Neural cell (in vitro differentiated cells): ENCODE measurements at regions not wholly inside any gene's neighbourhood (a gene's known extent, or its start where the extent isn't known, plus 50 kb on each side); places are given as distances from the start of the nearest gene placed in this dataset.

Experiments
- H2AFZ ChIP-seq: fragments of 200-600, 300-800 bp; sonication (generic), shearing (Covaris generic); 2 replicates; pipeline ENCODE4 v1.6.0; 2014; ENCODE audit warnings: low read depth, mild to moderate bottlenecking, antibody characterized with exemption, low read length, moderate library complexity
- H3F3A ChIP-seq: fragments of 200-600 bp; shearing (Covaris generic); 2 replicates; pipeline ENCODE4 v1.6.1; 2016; ENCODE audit warnings: mild to moderate bottlenecking, moderate library complexity, mixed read lengths, antibody characterized with exemption, low read length; ENCODE audit not compliant: insufficient read depth, poor library complexity, severe bottlenecking
- H3K27ac ChIP-seq: fragments of 200-600, 300-800 bp; sonication (generic), shearing (Covaris generic); 2 replicates; pipeline ENCODE4 v1.5.1; 2014; ENCODE audit warnings: mild to moderate bottlenecking, low read length, moderate library complexity
- H3K27me3 ChIP-seq: fragments of 300-800, 200-600 bp; sonication (generic), shearing (Covaris generic); 2 replicates; pipeline ENCODE4 v1.6.0; 2014; ENCODE audit warnings: mild to moderate bottlenecking, low read depth, low read length, moderate library complexity; ENCODE audit not compliant: insufficient read depth
- H3K36me3 ChIP-seq: fragments of 300-800, 200-600 bp; sonication (generic), shearing (Covaris generic); 2 replicates; pipeline ENCODE4 v1.5.1; 2014; ENCODE audit warnings: mild to moderate bottlenecking, antibody characterized with exemption, low read length, moderate library complexity; ENCODE audit not compliant: insufficient read depth
- H3K4me2 ChIP-seq: fragments of 300-800, 200-600 bp; sonication (generic), shearing (Covaris generic); 2 replicates; pipeline ENCODE4 v1.6.0; 2014; ENCODE audit warnings: mild to moderate bottlenecking, low read length
- H3K4me3 ChIP-seq: fragments of 300-800, 200-600 bp; sonication (generic), shearing (Covaris generic); 2 replicates; pipeline ENCODE4 v1.5.1; 2014; ENCODE audit warnings: mild to moderate bottlenecking, low read length, moderate library complexity
- H3K79me2 ChIP-seq: fragments of 200-600 bp; shearing (Covaris generic); replicated peaks from 2 replicates; pipeline ENCODE4 v1.6.0; 2014; ENCODE audit warnings: mild to moderate bottlenecking, low read length, moderate library complexity; ENCODE audit not compliant: insufficient read depth
- H3K9ac ChIP-seq: fragments of 300-800, 200-600 bp; sonication (generic), shearing (Covaris generic); 2 replicates; pipeline ENCODE4 v1.6.1; 2016; ENCODE audit warnings: mild to moderate bottlenecking, low read length, mixed read lengths
- H3K9me2 ChIP-seq: fragments of 200-600 bp; shearing (Covaris generic); 2 replicates; pipeline ENCODE4 v1.6.1; 2016; ENCODE audit warnings: mild to moderate bottlenecking, low read length, mixed read lengths; ENCODE audit not compliant: insufficient read depth
- H3K9me3 ChIP-seq: fragments of 200-600, 300-800 bp; sonication (generic), shearing (Covaris generic); 2 replicates; pipeline ENCODE4 v1.6.1; 2016; ENCODE audit warnings: mild to moderate bottlenecking, mixed run types, low read length, moderate library complexity, mixed read lengths
- H4K20me1 ChIP-seq: fragments of 200-600 bp; shearing (Covaris generic); 2 replicates; pipeline ENCODE4 v1.6.1; 2016; ENCODE audit warnings: mild to moderate bottlenecking, mixed run types; ENCODE audit not compliant: insufficient read depth
- CTCF ChIP-seq: fragments of 450-650 bp; IDR thresholded peaks from 2 replicates; pipeline ENCODE4 v1.5.1; 2014; ENCODE audit warnings: antibody characterized with exemption, mild to moderate bottlenecking, moderate library complexity; ENCODE audit not compliant: poor library complexity, severe bottlenecking
- EP300 ChIP-seq: fragments of 450-650 bp; conservative IDR thresholded peaks from 2 replicates; pipeline ENCODE4 v1.6.1; 2014; ENCODE audit warnings: antibody characterized with exemption, mild to moderate bottlenecking, moderate library complexity; ENCODE audit not compliant: poor library complexity, severe bottlenecking
- EZH2 ChIP-seq: fragments of 200-600, 300-800 bp; shearing (Covaris generic), sonication (generic); IDR thresholded peaks from 2 replicates; pipeline ENCODE4 v1.6.1; 2014; ENCODE audit warnings: antibody characterized with exemption, low read length, borderline replicate concordance, mild to moderate bottlenecking; ENCODE audit not compliant: insufficient read depth, poor library complexity, severe bottlenecking
- MXI1 ChIP-seq: fragments of 450-650 bp; conservative IDR thresholded peaks from 2 replicates; pipeline ENCODE4 v1.6.1; 2014; ENCODE audit warnings: antibody characterized with exemption, mild to moderate bottlenecking; ENCODE audit not compliant: poor library complexity, severe bottlenecking
- POLR2AphosphoS5 ChIP-seq: IDR thresholded peaks from 2 replicates; pipeline ENCODE4 v1.6.1; 2012
- RAD21 ChIP-seq: fragments of 450-650 bp; conservative IDR thresholded peaks from 2 replicates; pipeline ENCODE4 v1.6.1; 2014; ENCODE audit warnings: antibody characterized with exemption, mild to moderate bottlenecking, moderate library complexity
- SMC3 ChIP-seq: fragments of 450-650 bp; conservative IDR thresholded peaks from 2 replicates; pipeline ENCODE4 v1.6.1; 2014; ENCODE audit warnings: antibody characterized with exemption, mild to moderate bottlenecking, moderate library complexity; ENCODE audit not compliant: poor library complexity
- TAF1 ChIP-seq: IDR thresholded peaks from 2 replicates; pipeline ENCODE4 v1.6.1; 2012; ENCODE audit warnings: low read depth
- TF ChIP-seq, protein P1 (sequence below): IDR thresholded peaks from 2 replicates; pipeline ENCODE4 v1.6.1; 2012; ENCODE audit warnings: borderline replicate concordance

- Histone ChIP-seq H3K9ac (no peak overlapping the region), H3K36me3 (no peaks in the 10 kb centered on the region), H4K20me1 (no peaks in the 10 kb centered on the region), H3K79me2 (no peaks in the 10 kb centered on the region), H3K27me3 (no peaks in the 10 kb centered on the region), H3F3A (no peaks in the 10 kb centered on the region), H3K9me3 (no peaks in the 10 kb centered on the region), H3K27ac (no peak overlapping the region), H3K4me3 (no peak overlapping the region), H3K9me2 (no peaks in the 10 kb centered on the region), H2AFZ (no peak overlapping the region), H3K4me2 (no peak overlapping the region)
- TF ChIP-seq RAD21 (no peak), EP300 (no peak), POLR2AphosphoS5 (no peak), CTCF (no peak), EZH2 (no peak)
- TF ChIP-seq, protein P1, sequence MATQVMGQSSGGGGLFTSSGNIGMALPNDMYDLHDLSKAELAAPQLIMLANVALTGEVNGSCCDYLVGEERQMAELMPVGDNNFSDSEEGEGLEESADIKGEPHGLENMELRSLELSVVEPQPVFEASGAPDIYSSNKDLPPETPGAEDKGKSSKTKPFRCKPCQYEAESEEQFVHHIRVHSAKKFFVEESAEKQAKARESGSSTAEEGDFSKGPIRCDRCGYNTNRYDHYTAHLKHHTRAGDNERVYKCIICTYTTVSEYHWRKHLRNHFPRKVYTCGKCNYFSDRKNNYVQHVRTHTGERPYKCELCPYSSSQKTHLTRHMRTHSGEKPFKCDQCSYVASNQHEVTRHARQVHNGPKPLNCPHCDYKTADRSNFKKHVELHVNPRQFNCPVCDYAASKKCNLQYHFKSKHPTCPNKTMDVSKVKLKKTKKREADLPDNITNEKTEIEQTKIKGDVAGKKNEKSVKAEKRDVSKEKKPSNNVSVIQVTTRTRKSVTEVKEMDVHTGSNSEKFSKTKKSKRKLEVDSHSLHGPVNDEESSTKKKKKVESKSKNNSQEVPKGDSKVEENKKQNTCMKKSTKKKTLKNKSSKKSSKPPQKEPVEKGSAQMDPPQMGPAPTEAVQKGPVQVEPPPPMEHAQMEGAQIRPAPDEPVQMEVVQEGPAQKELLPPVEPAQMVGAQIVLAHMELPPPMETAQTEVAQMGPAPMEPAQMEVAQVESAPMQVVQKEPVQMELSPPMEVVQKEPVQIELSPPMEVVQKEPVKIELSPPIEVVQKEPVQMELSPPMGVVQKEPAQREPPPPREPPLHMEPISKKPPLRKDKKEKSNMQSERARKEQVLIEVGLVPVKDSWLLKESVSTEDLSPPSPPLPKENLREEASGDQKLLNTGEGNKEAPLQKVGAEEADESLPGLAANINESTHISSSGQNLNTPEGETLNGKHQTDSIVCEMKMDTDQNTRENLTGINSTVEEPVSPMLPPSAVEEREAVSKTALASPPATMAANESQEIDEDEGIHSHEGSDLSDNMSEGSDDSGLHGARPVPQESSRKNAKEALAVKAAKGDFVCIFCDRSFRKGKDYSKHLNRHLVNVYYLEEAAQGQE = no peak
These were observed 166.0 kb upstream of the LPP start for GRCh38 chr3:187987924-187988323.

GRCh38 chr3:187989575-187990153 is 164.3 kb upstream of the LPP start:
- Histone ChIP-seq H3K79me2 (no peaks in the 10 kb centered on the region), H3K4me3 (no peak overlapping the region), H3K4me2 (no peak overlapping the region), H3F3A (no peaks in the 10 kb centered on the region), H4K20me1 (no peaks in the 10 kb centered on the region), H3K9me3 (no peaks in the 10 kb centered on the region), H3K27me3 (no peaks in the 10 kb centered on the region), H3K27ac (no peak overlapping the region), H3K9me2 (no peaks in the 10 kb centered on the region), H2AFZ (no peak overlapping the region), H3K36me3 (no peaks in the 10 kb centered on the region), H3K9ac (no peak overlapping the region)
- TF ChIP-seq EZH2 = no peak
- no peak for TF ChIP-seq CTCF
- TF ChIP-seq, protein P1 = no peak
- no peak for TF ChIP-seq TAF1
- TF ChIP-seq MXI1 = no peak
- TF ChIP-seq RAD21 = no peak
- TF ChIP-seq POLR2AphosphoS5 = no peak
- no peak for TF ChIP-seq SMC3
- TF ChIP-seq EP300 = no peak
